ENCODE measurements at regions not wholly inside any gene's neighbourhood (a gene's known extent, or its start where the extent isn't known, plus 50 kb on each side); places are given as distances from the start of the nearest gene placed in this dataset.

DNA sequence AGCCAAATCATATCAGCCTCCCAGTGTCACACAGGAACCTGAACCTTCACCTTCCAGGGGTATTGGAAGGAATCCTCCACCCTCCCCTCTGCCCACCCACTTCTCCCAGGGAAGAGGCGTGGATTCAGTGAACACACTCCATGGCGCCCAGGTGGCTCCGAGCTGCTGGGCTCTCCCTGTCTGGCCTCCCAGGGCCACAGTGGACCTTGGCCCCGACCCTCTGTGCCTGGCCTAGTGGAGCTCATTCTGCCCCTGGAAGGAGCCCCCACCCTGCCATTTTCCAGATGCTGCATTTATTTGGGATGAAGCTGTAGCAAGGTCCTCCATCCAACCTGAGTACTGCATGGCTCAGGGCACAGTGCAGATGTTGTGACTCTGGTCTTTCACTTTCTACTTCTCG, 1340.1 kb downstream of the TBC1D22A start:
- no peak for DNase-seq

GRCh38 chr22:48101704-48102103, 1339.3 kb downstream of the TBC1D22A start:
- no peak for DNase-seq

- no peak for DNase-seq
Observed at GRCh38 chr22:48100685-48101417, 1338.4 kb downstream of the TBC1D22A start.

DNA sequence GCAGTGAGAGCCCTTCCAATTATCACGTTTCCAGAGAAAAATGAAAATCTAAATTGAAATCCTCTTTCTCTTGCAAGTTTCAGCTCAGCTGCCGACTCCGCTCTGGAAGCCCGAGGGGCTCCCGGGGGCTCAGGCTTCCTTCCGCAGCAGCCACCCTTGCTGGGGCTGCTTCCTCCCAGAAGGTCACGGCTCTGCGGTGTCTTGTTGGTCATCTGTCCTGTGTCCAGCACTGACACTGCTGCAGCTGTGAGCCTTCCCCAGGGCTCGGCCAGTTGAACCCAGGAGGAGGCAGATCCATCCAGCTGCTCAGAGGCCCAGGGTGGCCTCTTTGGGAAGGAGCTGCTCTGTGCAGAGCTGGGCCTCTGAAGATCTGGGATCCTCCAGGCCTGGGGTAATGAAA, 1337.2 kb downstream of the TBC1D22A start:
- DNase-seq = no peak

DNA sequence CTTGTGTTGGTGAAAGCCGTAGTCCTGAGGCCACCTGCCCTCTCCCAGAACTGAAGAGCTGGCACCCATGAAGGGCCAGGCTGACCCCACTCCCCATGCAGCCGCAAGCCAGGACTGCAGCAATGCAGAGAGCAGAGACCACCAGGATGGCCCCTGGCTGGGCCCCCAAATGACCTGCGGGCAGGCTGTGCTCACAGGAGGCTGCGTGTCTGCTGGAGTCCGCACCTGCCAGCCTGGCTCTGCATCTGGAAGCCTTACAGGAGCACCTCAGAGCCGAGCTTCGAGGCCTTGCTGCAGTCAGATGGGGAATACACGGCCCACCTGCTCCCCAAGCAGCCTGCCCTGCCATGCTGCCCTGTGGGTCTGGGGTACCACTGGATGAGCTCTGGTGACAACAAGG, 1336.8 kb downstream of the TBC1D22A start:
- no peak for DNase-seq

DNA sequence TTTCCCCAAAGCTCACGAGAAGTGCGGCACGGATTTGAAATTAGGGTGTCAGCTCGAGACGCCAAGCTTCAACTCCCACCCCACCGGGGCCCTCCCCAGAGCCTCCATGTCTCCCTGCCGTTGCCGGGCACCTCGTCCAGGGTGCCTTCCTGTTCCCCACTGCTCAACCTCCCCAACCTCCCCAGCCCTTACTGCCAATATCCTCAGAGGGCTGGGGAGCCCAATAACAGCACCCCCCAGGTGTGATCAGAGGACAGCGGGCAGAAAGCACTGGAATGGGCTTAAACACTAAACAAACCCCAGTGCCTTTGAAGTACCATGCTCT, 1336.4 kb downstream of the TBC1D22A start:
- DNase-seq = no peak

DNA sequence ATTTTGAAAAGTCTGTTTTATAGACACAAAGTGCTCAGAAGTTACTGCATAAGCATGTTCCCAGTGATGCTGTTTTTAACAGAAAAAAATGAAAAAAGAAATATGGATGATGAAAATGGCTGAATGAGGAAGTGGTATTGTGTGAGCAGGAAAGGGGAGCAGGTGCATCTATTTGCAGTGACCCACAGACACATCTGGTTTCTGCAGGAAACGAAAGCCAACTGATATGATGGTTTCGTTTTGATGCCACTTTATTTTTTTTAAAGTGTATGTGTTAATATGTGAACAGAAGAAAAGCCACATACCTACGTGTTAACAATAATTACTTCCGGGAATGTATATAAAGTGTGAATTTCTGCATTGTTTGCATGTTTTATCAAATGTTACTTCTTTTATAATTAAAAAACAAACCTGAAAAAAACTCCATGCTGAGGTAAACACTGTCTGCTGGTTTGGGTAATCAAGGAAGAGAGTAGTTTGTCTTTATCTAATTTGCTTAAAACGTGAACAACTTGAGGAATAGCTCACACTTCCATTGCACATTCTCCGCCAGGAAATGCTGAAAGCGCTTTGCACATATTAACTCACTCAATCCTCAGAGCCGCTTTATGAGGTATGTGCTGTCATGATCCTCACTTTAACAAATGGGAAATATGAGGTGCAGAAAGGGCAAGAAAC, 1335.9 kb downstream of the TBC1D22A start:
- DNase-seq = peak in 1 of 5 donors; percentile 92

DNA sequence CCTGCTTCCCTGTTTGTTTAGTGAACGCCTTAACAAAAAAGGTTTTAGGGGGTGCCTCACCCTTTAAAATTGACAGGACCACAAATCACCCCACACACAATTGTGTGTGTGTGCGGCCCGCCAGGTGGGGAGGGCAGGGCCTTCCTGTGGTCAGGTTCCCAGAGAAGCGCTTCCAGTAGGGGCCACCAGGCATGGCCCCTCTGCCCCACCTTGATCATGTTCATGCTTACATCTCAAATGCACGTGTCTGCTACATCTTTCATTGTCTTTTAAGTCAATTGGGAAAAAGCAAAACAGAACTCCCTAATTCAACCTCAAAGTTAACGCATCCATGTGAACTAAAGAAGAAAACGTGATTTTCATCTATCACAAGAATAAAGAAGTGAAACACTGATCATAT, 1335.3 kb downstream of the TBC1D22A start:
- DNase-seq = no peak

GRCh38 chr22:48096851-48097665, 1334.6 kb downstream of the TBC1D22A start:
- no peak for DNase-seq

DNA sequence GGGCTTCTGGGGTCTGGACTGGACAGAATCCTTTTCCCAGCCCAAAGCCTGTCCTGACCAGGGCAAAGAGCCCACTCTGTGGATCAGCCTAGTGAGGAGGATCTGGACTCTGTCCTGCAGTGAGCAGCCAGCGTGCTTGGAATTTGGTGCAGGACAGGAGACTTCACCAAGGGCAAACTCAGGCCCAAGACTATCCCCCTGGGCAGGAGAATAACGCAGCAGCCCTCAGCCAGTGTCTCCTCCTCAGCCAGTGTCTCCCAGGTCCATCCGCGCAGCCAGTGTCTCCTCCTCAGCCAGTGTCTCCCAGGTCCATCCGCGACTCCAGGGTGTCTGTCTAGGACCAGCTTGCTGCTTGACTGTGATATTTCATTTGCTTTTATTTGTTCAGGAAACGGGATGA, 1334.0 kb downstream of the TBC1D22A start:
- no peak for DNase-seq

- no peak for DNase-seq
Observed at GRCh38 chr22:48093981-48094380, 1331.5 kb downstream of the TBC1D22A start.

- DNase-seq = no peak
Observed at GRCh38 chr22:48092866-48093265, 1330.4 kb downstream of the TBC1D22A start.

DNA sequence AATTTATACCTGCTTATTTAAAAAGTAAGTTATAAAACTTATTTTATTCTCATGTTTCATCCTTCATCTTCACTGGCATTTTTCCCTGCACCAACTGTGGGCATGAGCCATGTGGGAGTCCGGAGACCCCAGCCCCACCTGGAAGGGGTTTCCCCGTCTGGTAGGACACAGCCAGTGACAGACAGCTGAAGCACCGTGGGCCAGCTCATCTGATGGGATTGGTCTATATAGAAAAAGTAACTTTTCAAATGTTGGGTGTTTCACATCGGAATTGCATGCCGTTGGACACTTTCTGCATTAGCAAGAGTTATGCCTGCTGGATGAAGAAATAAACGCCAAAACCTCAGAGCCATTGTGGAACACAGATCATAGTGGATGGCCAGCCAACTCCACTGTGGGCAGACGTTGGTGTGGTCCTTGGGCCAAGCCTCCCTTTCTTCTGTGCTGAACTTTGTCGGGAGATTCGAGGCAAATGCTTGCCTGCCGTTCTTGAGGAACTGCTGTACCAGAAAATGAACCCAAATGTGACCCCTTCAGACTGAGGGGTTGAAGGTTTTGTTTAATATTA, 1329.3 kb downstream of the TBC1D22A start:
- no peak for DNase-seq

DNA sequence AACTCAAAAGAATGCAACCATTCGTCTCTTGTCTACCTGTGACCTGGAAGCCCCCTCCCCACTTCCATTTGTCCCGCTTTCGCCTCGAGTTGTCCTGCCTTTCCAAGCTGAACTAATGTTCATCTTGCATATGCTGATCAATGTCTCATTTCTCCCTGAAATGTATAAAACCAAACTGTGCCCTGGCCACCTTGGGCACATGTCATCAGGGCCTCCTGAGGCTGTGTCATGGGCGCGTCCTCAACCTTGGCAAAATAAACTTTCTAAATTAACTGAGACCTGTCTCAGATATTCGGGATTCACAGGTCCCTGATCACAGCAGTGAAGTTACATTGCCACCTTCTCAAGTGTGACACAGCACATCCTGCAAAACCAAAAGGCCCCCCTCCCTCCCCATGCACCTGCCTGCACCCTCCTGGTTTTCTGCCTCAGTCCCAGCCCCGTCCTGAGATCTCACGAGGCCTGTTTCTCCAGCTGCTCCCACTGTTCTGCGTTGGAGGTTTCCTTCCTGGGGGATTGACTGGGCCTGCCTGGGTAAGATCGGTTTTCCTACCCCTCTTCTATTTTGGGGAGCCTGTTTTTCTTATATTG, 1328.7 kb downstream of the TBC1D22A start:
- DNase-seq = no peak

DNA sequence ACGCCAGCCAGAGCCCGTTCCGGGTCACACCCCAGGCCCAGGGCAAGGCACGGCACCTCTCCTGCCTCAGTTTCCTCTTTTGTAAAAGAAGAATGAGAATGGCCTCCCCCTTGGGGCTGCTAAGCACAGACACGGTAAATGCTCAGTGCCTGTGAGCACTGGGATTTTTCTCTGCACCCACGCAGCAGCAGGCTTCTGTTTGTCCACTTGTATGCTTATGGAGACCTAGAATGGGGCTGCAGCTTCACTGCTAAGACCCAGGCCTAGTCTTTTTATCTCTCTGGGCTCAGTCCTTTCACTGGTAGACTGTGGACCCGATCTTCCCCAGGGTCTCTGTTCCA, 1327.9 kb downstream of the TBC1D22A start:
- DNase-seq = no peak

- no peak for DNase-seq
Observed at GRCh38 chr22:48089601-48090331, 1327.3 kb downstream of the TBC1D22A start.

GRCh38 chr22:48088926-48089536, 1326.6 kb downstream of the TBC1D22A start:
- DNase-seq = no peak

DNA sequence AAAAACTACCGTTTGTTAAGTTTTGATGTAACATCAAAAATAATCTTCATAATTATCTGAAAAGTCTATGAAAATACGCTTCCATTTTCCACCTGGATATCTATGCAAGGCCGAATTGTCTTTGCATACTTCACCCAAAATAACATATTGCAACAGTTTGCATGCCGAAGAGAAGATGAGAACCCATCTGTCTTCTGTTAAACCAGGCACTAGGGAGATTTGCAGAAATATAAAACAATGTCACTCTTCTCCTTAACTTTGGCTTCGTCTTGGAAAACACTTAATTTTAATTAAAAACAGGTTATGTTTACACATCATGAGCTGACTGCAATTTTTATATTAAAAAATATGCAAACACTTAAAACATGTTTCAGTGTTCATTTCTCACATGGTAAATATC, 1325.8 kb downstream of the TBC1D22A start:
- DNase-seq = no peak

DNA sequence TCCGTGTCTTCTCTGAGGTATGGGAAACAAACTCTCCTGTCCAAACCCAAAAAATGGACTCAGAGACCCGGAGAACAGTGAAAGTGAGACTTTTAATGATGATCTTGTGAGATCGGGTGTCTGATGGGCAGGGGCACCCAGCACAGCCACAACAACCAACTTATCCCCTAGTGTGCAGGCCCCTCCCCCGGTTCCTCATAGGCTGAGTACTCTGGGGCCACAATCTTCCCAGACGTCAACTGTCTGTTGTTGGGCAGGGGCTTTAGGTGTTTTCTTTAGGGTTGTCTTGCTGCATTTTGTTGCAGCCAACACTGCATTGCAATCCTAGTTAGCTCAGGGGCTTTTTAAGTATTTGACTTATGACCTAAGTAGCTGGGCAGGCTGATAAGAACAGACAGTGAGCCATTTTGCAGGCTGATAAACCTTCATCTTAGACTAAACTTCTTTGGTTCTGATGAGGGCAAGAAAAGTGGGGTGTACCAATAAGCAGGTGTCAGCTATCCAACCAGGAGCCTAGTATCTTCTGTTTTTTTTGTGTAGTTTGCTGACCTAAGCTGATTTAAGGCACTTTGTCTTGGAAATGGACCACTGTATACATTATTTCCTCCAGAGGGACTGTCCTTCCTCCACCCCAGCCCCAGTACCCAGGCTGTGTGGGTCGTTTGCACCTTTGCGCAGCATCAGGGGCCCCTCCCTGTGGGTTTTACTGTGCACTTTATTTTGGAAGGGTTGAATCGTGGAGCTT, 1323.6 kb downstream of the TBC1D22A start:
- DNase-seq = no peak

GRCh38 chr22:48084729-48085050, 1322.2 kb downstream of the TBC1D22A start:
- no peak for DNase-seq

DNA sequence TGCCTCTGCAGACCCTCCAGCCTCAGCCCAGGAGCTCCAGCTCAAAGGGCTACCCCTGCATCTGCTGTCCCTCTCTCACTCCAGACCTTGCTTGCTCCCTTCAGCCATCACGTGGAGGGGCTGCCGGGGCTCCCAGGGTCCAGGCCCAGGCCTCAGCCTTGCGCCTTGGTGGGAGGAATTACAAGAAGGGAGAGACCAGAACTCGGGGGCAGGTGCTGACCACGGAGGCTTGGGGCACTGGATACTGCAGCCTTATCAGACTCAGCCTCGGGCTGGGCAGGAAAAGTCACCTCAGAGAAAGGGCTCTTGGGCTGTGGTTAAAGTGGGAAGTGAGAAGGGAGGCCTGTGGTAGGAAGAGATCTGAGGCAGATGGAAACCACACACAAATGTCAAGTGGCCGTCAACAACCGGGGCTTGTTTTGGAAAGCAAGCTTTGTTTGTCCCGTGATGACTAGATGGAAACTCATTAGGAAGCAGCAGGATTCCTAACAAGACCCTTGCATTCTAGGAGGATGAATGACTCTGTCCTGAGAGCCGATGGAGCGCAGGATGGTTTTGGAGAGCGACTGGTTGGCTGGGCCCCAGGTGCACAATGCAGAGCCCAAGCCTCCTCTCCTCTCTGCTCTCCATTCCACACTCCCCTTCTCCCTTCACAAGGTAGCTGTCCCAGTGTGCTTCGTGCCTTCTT, 1321.7 kb downstream of the TBC1D22A start:
- DNase-seq = peak in 1 of 5 donors; percentile 39
